A673 (cell line): ENCODE measurements at regions not wholly inside any gene's neighbourhood (a gene's known extent, or its start where the extent isn't known, plus 50 kb on each side); places are given as distances from the start of the nearest gene placed in this dataset.

ENCODE experiments used
- CTCF ChIP-seq: fragments of 300-800, 200-600 bp; sonication (generic); conservative IDR thresholded peaks from 2 replicates; pipeline ENCODE4 v1.5.1; 2017; ENCODE audit warnings: low read depth, mild to moderate bottlenecking, antibody characterized with exemption, low read length, moderate library complexity, mixed read lengths
- EZH2 ChIP-seq: fragments of 200-600 bp; sonication (generic); IDR thresholded peaks from 2 replicates; pipeline ENCODE4 v1.6.1; 2017; ENCODE audit warnings: borderline replicate concordance, low read depth, mild to moderate bottlenecking, mixed read lengths, antibody characterized with exemption, low read length; ENCODE audit not compliant: poor library complexity, severe bottlenecking

DNA sequence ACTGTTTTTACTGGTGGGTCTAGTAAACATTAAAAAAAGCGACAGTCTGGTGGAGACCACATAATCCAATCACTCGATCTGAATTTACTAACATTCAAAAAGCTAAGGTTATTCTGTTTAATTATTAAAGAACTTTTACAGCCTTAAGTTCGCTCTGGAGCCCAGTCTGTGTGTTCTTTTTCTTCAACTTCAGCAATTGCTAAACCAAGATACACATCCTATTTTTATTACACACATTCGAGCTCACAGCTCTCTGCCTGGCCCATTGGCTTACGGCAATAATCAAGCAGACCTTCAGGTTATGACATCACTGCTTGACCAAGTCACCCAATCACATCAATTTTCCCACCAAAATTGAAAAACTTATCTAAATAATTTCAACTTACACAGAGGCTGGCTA, 57.4 kb upstream of the PRSS16 start:
- TF ChIP-seq CTCF (no peak), EZH2 (no peak)
